ENCODE measurements at regions not wholly inside any gene's neighbourhood (a gene's known extent, or its start where the extent isn't known, plus 50 kb on each side); places are given as distances from the start of the nearest gene placed in this dataset.
A peak's percentile ranks its signal among the peaks of the same experiment; 100 is the strongest.

DNA sequence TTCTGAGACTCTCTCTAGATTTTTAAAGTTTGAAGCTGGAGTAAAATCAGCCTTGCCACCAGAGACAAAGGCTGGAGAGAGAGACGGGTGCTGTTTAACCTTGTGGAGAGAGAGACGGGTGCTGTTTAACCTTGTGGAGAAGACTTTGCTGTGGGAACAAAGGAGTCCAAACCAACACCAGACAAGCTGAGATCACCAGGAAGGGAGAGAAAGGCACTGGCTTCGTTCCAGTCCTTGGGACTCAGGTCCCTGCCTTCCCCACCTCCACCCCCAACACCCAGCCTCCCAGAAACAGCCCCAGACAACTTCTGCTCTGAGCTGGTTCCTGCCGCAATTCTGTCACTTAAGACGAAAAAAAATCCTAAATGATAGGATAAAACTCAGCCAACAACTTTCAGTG lies 1389.3 kb downstream of the AACS start:
- no peak overlapping the region for H2BK15ac ChIP-seq (ENCODE audit: low read depth, low read length)

More for the DNA sequence above, 1389.3 kb downstream of the AACS start:
- Histone ChIP-seq H2BK120ac (ENCODE audit: low read depth, low read length, poor library complexity, severe bottlenecking) (peak overlapping the region; percentile 73), H4K91ac (ENCODE audit: insufficient read length, low read depth, low read length) (no peak overlapping the region), H2BK12ac (ENCODE audit: insufficient read length, low read depth, low read length) (no peak overlapping the region), H3K56ac (ENCODE audit: insufficient read length, low read depth, low read length) (no peak overlapping the region), H3K79me2 (ENCODE audit: insufficient read depth, low read length) (no peaks in the 10 kb centered on the region), H2AK5ac (ENCODE audit: insufficient read length, low read length) (no peak overlapping the region), H3K14ac (ENCODE audit: insufficient read depth, low read length) (peak overlapping the region; percentile 27; the same call in 1 of the 2 replicates), H2BK20ac (ENCODE audit: low read depth, low read length, poor library complexity, severe bottlenecking) (no peak overlapping the region), H3K18ac (ENCODE audit: insufficient read length, low read depth, low read length) (peak overlapping the region; percentile 20), H3K9me3 (ENCODE audit: control insufficient read depth, low read depth, low read length) (no peaks in the 10 kb centered on the region), H3K23me2 (ENCODE audit: insufficient read length, low read depth, low read length, poor library complexity, severe bottlenecking) (no peaks in the 10 kb centered on the region), H3K79me1 (ENCODE audit: insufficient read depth, low read depth, low read length, poor library complexity, severe bottlenecking) (no peaks in the 10 kb centered on the region), H3K4me2 (ENCODE audit: insufficient read depth, insufficient read length, low read length) (no peak overlapping the region), H3K9ac (ENCODE audit: extremely low read depth, insufficient read length, low read length) (no peak overlapping the region), H3K27me3 (ENCODE audit: insufficient read depth, low read length) (no peaks in the 10 kb centered on the region), H4K5ac (ENCODE audit: insufficient read length, low read depth, low read length) (peak overlapping the region; percentile 49), H2BK5ac (ENCODE audit: insufficient read length, low read length) (no peak overlapping the region), H3K23ac (ENCODE audit: insufficient read length, low read depth, low read length) (no peak overlapping the region), H4K8ac (replicated peaks; ENCODE audit: insufficient read length, low read depth, low read length) (no peak overlapping the region), H3T11ph (ENCODE audit: low read length) (peak overlapping the region; percentile 93), H3K4ac (ENCODE audit: low read depth, low read length) (peak overlapping the region; percentile 73; the same call in 1 of the 2 replicates), H3K4me1 (ENCODE audit: insufficient read depth, low read length) (no peaks in the 10 kb centered on the region; the same call in 1 of the 2 replicates), H4K20me1 (ENCODE audit: control insufficient read depth, insufficient read depth, insufficient read length) (no peaks in the 10 kb centered on the region), H3K27ac (ENCODE audit: insufficient read length, low read depth, low read length) (no peak overlapping the region), H2AFZ (ENCODE audit: low read length) (no peak overlapping the region)
- peaks cover 23 to 27% of the 10 kb centered on the region in 2 experiments for H3K4me1 Mint-ChIP-seq
- no CpG with 5 or more reads among the region's 5 CpGs for WGBS (ENCODE audit: extremely low coverage, insufficient read length, low lambda C conversion rate)
- H3K27me3 Mint-ChIP-seq (ENCODE audit: low read depth) = peaks cover 2% of the 10 kb centered on the region; the same call in 1 of the 2 replicates
- no peak overlapping the region; a peak in 1 of 5 replicates for H3K4me3 Mint-ChIP-seq
- H3K36me3 Mint-ChIP-seq (ENCODE audit: insufficient read depth in 1 of 3, low read depth in 3 of 3) = peaks cover 0 to 5% (median 3%) of the 10 kb centered on the region in 3 experiments; a peak in 5 of 7 replicates
- peaks cover 0 to 4% of the 10 kb centered on the region in 2 experiments; a peak in 2 of 5 replicates for H3K9me3 Mint-ChIP-seq
- no peak for DNase-seq
- TF ChIP-seq, protein P1, sequence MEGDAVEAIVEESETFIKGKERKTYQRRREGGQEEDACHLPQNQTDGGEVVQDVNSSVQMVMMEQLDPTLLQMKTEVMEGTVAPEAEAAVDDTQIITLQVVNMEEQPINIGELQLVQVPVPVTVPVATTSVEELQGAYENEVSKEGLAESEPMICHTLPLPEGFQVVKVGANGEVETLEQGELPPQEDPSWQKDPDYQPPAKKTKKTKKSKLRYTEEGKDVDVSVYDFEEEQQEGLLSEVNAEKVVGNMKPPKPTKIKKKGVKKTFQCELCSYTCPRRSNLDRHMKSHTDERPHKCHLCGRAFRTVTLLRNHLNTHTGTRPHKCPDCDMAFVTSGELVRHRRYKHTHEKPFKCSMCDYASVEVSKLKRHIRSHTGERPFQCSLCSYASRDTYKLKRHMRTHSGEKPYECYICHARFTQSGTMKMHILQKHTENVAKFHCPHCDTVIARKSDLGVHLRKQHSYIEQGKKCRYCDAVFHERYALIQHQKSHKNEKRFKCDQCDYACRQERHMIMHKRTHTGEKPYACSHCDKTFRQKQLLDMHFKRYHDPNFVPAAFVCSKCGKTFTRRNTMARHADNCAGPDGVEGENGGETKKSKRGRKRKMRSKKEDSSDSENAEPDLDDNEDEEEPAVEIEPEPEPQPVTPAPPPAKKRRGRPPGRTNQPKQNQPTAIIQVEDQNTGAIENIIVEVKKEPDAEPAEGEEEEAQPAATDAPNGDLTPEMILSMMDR (conservative IDR thresholded peaks at IDR 0.05) = no peak
- H3K27ac Mint-ChIP-seq = peak overlapping the region; percentile 68 to 89 (median 72); a peak in 6 of 7 replicates

All from H9 (cell line).